ENCODE measurements at regions not wholly inside any gene's neighbourhood (a gene's known extent, or its start where the extent isn't known, plus 50 kb on each side); places are given as distances from the start of the nearest gene placed in this dataset.

GRCh38 chr13:61918841-61919240 lies 503.2 kb upstream of the PCDH20 start:
- TF ChIP-seq YY1 (IDR thresholded peaks at IDR 0.05; ENCODE audit: insufficient read depth, insufficient read length): no peak
- TF ChIP-seq SUZ12 (IDR thresholded peaks at IDR 0.05; ENCODE audit: extremely low read depth, insufficient read depth, insufficient read length): no peak
- no peak for TF ChIP-seq ZNF274 (IDR thresholded peaks at IDR 0.05; ENCODE audit: low read depth, low read length)
